Esophagus squamous epithelium (tissue), 5 donors: ENCODE measurements at regions not wholly inside any gene's neighbourhood (a gene's known extent, or its start where the extent isn't known, plus 50 kb on each side); places are given as distances from the start of the nearest gene placed in this dataset.
A peak's percentile ranks its signal among the peaks of the same experiment; 100 is the strongest.

Source experiments
- DNase-seq: peaks from one replicate; lab custom pipeline; 2025; lab: John Stamatoyannopoulos, UW
- H3K27ac ChIP-seq, 4 donors: fragments of 200-600 bp; sonication (generic); one replicate each; pipeline ENCODE4 v1.5.1; 2016 to 2019; ENCODE audit warnings: mild to moderate bottlenecking in 1 of 4
- H3K27me3 ChIP-seq, 4 donors: fragments of 200-600 bp; sonication (generic); 1 replicate in 3 of 4; 2 replicates in 1 of 4; pipeline versions ENCODE4 v1.5.1 to v1.6.0; 2017 to 2021; ENCODE audit warnings: antibody characterized with exemption in 1 of 4
- H3K36me3 ChIP-seq, 3 donors: fragments of 200-600 bp; sonication (generic); one replicate each; pipeline ENCODE4 v1.5.1; 2016 to 2019
- H3K4me1 ChIP-seq, 3 donors: fragments of 200-600 bp; sonication (generic); one replicate each; pipeline ENCODE4 v1.5.1; 2017 to 2019
- H3K4me3 ChIP-seq, 4 donors: fragments of 200-600 bp; sonication (generic); 1 replicate in 3 of 4; 2 replicates in 1 of 4; pipeline ENCODE4 v1.5.1; 2016 to 2019; ENCODE audit warnings: mild to moderate bottlenecking in 2 of 4, moderate library complexity in 1 of 4
- H3K9me3 ChIP-seq, 3 donors: fragments of 200-600 bp; sonication (generic); one replicate each; pipeline ENCODE4 v1.5.1; 2016 to 2019
- POLR2A ChIP-seq, 4 donors: fragments of 450-650 bp; IDR thresholded peaks; one replicate each; pipeline ENCODE4 v1.6.1; 2017; ENCODE audit warnings: antibody characterized with exemption in 4 of 4, mild to moderate bottlenecking in 4 of 4, moderate library complexity in 3 of 4
- WGBS, 2 donors: methylation state at CpG; one replicate each; pipeline ENCODE4 v1.1.5; 2018; 5-methylcytosine and 5-hydroxymethylcytosine counted together
- intact Hi-C: fragments of 100-400 bp; cut with DNase I; formaldehyde crosslinking; loops from one replicate; pipeline ENCODE4 v1.15.0; 2022
- TF ChIP-seq, protein P1 (sequence below), 6 experiments: fragments of 450-650 bp in 4 of 6; fragments of 200-600 bp in 2 of 6; sonication (generic) in 2 of 6; IDR thresholded peaks; one replicate each; pipeline ENCODE4 v1.5.1; 2016 to 2019; ENCODE audit warnings: antibody characterized with exemption in 6 of 6, mild to moderate bottlenecking in 4 of 6, moderate library complexity in 4 of 6
- donor health status: DM: yes; HTN: yes; CAD: no.

DNA sequence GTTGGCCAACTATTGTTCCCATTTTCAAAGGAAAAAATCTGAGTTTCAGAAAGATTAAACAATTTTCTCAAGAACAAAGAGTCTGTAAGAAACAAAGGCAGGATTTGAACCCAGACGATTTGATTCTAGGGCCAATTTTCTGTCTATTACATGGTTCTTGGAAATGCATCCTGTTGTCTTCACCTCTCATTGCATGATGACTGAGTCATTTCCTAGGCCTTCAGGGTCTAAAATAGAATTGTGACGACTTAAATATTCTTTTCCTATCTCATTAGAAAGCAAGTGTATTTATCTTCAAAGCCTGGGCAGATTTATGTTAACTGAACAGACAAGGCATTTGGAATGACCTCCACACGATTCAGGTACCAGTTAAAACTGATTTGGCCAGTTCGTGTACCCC lies 512.9 kb downstream of the NTRK2 start:
- DNase-seq: no peak
- Histone ChIP-seq H3K36me3 (no peaks in the 10 kb centered on the region), H3K9me3 (no peaks in the 10 kb centered on the region), H3K27me3 (no peaks in the 10 kb centered on the region), H3K4me3 (no peak overlapping the region), H3K27ac (no peak overlapping the region), H3K4me1 (peaks cover 0 to 8% (median 0%) of the 10 kb centered on the region in 3 donors)
- intact Hi-C loops: no loop called here
- 26 to 47% methylated on average over 4 of the region's 4 CpGs for WGBS, 2 donors
- no peak for TF ChIP-seq POLR2A (IDR thresholded peaks at IDR 0.05)
- TF ChIP-seq, protein P1, sequence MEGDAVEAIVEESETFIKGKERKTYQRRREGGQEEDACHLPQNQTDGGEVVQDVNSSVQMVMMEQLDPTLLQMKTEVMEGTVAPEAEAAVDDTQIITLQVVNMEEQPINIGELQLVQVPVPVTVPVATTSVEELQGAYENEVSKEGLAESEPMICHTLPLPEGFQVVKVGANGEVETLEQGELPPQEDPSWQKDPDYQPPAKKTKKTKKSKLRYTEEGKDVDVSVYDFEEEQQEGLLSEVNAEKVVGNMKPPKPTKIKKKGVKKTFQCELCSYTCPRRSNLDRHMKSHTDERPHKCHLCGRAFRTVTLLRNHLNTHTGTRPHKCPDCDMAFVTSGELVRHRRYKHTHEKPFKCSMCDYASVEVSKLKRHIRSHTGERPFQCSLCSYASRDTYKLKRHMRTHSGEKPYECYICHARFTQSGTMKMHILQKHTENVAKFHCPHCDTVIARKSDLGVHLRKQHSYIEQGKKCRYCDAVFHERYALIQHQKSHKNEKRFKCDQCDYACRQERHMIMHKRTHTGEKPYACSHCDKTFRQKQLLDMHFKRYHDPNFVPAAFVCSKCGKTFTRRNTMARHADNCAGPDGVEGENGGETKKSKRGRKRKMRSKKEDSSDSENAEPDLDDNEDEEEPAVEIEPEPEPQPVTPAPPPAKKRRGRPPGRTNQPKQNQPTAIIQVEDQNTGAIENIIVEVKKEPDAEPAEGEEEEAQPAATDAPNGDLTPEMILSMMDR (IDR thresholded peaks at IDR 0.05): no peak

DNA sequence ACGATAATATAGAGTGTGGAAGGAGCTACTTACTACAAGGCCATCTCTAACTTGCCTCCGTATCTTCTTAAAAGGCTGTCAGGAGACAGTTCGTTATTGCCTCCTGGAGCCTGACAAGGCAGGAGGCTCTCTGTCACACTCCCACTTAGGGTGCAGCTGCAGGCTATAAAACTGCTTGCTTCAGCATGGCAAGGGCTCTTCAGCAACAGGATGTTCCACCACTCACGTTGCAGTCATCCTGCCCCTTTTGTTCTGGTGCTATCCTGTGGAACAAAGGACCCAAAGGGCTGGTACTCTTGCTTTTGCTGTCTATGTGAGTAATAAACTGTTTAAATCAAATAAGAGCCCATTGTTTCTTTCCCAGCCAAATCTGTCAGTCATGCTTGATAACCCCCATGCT lies 508.9 kb downstream of the NTRK2 start:
- no peak for DNase-seq
- Histone ChIP-seq H3K27me3 (no peaks in the 10 kb centered on the region), H3K4me3 (no peak overlapping the region), H3K4me1 (peaks cover 0 to 8% (median 0%) of the 10 kb centered on the region in 3 donors), H3K27ac (no peak overlapping the region), H3K9me3 (no peaks in the 10 kb centered on the region), H3K36me3 (no peaks in the 10 kb centered on the region)
- WGBS, 2 donors: 11 to 38% methylated on average over 4 of the region's 4 CpGs
- TF ChIP-seq, protein P1 (IDR thresholded peaks at IDR 0.05): no peak
- TF ChIP-seq POLR2A (IDR thresholded peaks at IDR 0.05): no peak
- intact Hi-C loops: no loop called here

DNA sequence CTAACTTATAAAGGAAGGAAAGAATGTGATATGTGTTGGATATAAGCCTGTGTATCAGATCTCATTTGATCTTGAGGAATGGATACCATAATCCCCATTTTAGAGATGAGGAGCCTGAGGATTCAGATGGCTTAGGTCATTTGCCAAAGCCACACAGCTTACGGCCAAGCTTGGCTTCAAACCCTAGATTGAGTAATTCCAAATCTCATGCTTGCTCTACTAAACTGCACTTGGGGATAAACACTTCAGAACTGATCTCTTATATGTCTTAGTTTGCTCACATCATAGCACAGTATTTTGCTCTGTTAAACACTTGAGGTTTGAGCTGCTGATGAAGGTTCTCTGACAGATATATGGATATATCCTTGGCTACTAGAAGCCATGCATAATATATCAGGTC lies 504.4 kb downstream of the NTRK2 start:
- no peak for DNase-seq
- no peaks in the 10 kb centered on the region for H3K9me3 ChIP-seq
- peaks cover 0 to 21% (median 0%) of the 10 kb centered on the region in 3 donors for H3K4me1 ChIP-seq
- intact Hi-C loops: no loop called here
- no peaks in the 10 kb centered on the region for H3K36me3 ChIP-seq
- H3K27me3 ChIP-seq: no peaks in the 10 kb centered on the region
- WGBS, 2 donors: 13 to 36% methylated on average over 1 of the region's 1 CpG
- H3K27ac ChIP-seq: no peak overlapping the region
- TF ChIP-seq POLR2A (IDR thresholded peaks at IDR 0.05): no peak
- TF ChIP-seq, protein P1 (IDR thresholded peaks at IDR 0.05): no peak
- no peak overlapping the region for H3K4me3 ChIP-seq

DNA sequence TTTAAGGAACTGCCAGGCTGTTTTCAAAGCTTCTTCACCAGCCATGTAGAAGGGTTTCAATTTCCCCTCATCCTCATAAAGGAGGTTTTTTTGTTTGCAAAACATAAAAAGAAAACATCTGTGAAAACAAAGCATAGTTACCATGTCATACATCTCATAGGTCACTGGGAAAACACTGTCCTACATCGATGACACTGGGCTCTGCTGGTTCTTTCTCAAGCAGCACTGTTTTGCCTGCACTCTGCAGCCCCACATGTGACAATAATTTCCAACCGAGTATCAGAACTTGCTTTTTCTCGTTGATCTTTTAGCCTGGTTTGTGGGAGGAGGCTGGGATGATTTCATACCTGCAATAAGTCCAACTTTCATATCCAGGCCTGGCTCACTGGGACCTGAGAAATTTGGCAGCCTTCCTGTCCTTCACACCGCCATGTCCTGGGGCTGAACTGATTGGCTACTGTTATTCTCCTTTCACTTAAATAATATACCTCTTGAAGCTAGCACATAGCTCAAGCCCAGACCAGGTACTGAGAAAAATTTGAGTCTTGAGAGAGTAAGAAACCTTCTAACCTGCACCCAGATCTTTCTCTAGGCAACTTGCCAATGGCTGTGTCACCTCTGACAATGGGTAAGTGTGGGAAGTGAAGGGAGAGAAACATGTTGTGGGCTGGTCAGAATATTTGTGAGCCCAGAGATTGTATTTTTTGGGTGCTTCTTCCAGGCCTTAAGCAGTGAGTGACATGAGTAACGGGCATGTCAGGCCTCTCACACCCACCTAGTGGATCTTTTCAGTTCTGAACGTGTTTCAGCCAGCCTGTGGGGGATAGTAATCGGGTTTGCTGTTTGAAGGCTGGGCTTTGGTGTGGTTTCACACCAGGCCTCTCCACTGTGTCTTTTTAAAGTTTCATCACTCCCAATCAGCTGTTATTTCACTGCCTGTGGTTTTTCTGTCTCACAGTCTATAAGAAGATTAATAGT lies 502.8 kb downstream of the NTRK2 start:
- no peak for DNase-seq
- 32% methylated on average over 7 of the region's 7 CpGs for WGBS, 2 donors
- no peak overlapping the region for H3K4me3 ChIP-seq
- H3K4me1 ChIP-seq: peaks cover 0 to 13% (median 0%) of the 10 kb centered on the region in 3 donors
- intact Hi-C loops: no loop called here
- no peaks in the 10 kb centered on the region for H3K36me3 ChIP-seq
- H3K27ac ChIP-seq: peak overlapping the region in 1 of 4 donors; percentile 1
- no peaks in the 10 kb centered on the region for H3K27me3 ChIP-seq
- no peaks in the 10 kb centered on the region for H3K9me3 ChIP-seq
- TF ChIP-seq, protein P1 (IDR thresholded peaks at IDR 0.05): no peak

DNA sequence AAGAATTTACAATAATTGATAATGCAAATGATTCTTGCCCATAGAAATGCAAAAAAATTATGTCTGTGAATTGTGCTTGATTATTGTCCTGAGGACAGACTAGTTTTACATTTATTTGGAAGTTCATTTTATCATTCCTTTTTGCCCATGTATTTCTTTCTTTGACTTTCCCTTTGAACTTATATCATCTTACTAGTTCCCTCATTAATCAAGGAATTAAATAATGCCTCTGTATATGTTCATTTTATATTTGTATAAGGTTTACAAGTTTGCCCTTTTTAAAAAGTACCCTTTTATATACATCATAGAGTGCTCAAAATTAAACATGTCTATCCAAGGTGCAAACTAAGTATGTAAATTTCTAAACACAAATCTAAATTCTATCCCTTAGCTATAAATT lies 501.6 kb downstream of the NTRK2 start:
- no peaks in the 10 kb centered on the region for H3K27me3 ChIP-seq
- no peak overlapping the region for H3K27ac ChIP-seq
- H3K36me3 ChIP-seq: no peaks in the 10 kb centered on the region
- DNase-seq: no peak
- H3K4me1 ChIP-seq: peaks cover 0 to 13% (median 0%) of the 10 kb centered on the region in 3 donors
- H3K9me3 ChIP-seq: no peaks in the 10 kb centered on the region
- no peak overlapping the region for H3K4me3 ChIP-seq
- TF ChIP-seq POLR2A (IDR thresholded peaks at IDR 0.05): no peak
- TF ChIP-seq, protein P1 (IDR thresholded peaks at IDR 0.05): no peak
- intact Hi-C loops: no loop called here
